ENCODE measurements at regions not wholly inside any gene's neighbourhood (a gene's known extent, or its start where the extent isn't known, plus 50 kb on each side); places are given as distances from the start of the nearest gene placed in this dataset.

DNA sequence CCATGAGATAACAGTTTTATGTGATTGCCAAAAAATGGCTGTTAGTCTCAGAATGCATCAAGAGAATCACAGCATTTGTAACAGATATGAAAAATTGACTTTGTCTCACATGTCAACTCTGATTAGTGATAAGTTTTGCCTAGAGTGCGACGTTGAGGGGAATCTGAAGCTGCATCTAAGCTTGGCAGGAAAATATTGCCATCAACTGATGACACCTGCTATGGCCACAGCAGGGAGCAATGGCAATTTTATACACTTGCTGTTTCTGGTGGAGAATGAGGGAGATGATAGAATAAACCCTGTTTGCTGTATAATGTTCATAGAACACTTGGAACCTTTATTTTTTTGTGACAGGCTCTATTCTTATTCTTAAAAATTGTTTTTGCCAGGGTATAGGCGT is 205.4 kb upstream of the GNPDA2 start:
- H3K4me3 ChIP-seq (ENCODE audit: low read depth, low read length), result no peak overlapping the region
- no peak for DNase-seq (ENCODE audit: low read depth)

DNA sequence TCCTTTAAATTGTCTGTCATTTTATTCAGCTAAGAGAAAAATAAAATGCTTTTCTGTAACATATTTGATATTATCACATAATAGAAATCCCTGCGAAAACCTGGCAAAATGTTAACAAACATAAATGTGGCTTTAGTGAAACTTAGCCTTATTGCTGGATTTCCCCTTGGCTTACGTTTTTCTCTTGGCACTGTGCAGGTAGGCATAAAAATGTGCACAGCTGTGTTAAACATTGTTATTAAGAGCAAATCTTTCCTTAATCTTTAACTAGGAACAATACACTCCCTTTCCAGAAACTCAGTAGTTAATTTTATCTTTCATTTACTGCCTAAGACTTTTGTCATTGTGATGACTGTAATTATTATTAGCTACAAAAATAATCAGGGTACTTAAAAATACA is 202.4 kb upstream of the GNPDA2 start:
- DNase-seq (ENCODE audit: low read depth), result no peak
- no peak overlapping the region for H3K4me3 ChIP-seq (ENCODE audit: low read depth, low read length)

DNA sequence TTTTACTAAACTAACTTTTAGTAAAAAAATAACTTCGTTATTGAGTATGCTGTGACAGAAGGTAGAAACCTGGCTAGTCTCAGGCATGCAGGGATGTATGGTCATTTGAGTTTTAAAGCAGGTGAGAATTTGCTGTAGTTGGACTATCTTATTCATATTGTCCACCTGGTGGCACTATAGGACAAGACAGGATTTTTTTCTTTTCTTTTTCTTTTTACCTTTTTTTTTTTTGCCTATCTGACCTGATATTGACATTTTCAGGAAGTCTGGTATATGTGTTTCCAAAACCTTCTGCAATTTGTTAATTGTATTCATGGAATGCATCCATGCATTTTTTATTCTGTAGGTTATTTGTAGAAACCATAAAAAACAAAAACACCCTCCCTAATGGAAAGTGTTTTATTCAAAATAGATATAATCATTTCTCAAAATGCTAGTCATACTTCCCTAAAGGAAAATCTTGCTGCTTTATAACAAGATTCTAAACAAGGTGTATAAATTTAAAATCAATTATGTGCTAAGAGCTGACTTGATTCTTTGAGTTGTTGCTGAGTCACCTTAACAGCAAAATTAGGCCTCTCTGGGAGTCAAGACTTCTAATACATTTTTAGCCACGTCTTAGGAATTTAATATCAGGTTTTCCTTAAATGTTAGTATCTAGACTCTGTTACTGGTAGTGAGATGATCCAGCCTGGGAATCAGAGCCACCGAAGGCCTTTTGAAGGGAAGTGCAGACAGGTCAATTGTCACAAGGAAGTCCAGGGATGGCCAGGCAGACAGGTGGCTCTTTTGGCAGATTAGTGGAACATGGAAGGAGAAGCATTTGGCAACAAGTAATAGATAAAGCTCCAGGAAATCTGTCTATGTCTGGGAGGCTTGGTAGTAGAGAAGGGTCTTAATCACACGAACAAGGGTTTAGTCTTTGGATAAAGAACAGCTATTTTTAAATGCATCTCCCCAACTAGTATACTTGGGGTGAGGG is 201.3 kb upstream of the GNPDA2 start:
- no peak overlapping the region for H3K4me3 ChIP-seq (ENCODE audit: low read depth, low read length)
- DNase-seq (ENCODE audit: low read depth), result no peak

DNA sequence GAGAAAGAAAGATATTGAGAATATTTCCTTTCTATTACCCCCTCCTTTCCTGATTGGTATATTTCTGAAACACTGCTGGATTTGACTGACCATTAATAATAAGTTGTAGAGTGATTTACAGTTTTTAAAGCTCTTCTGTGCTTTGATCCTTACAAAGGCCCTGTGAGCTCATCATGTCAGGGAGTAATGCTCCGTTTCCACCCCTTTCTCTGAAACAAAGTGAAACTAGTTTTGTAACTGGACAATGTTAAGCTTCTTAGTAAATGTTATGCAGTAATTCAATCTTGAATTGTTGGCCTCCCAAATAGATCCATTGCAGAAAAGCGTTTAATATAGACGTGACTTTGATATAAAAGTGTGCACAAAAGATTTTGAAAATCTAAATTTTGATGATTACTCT is 190.1 kb upstream of the GNPDA2 start:
- no peak overlapping the region for H3K4me3 ChIP-seq (ENCODE audit: low read depth, low read length)

DNA sequence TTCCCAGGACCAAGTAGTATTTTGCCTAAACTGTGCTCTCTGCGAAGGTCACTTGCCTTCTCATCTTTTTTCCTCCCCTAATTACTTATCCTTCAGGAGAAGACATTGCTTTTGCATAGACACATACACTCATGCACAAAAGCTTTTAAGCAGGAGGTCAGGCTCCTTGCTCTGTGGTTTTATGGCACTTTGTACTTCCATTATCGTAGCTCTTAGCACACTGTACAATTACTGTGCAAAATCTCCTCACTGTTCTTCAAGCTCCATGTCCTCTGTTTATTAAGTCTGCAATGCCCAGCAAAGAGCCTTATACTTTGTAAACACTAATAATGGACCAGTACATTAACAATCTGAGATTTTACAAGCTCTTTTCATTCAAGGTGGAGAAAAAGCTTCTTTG is 188.4 kb upstream of the GNPDA2 start:
- no peak overlapping the region for H3K4me3 ChIP-seq (ENCODE audit: low read depth, low read length)
- no peak for DNase-seq (ENCODE audit: low read depth)

More for the DNA sequence above, 190.1 kb upstream of the GNPDA2 start:
- no peak for DNase-seq (ENCODE audit: low read depth)

DNA sequence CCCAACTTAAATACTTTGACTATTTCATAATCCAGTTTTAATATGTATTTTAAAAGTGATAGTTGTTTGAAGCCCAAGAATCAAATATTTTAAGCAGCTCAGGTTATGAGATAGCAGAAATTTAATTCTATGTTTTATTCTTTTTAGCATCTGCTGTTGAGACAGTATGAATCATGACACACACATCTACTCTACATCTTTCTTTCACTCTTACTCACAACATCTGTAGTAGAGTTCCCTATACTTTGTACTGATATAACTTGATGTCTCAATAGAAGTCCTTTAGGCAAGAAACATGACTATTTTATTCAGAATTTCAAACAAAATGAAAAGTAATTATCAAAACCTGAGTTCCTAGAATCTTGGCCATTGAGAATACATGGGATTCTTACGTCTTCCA is 187.9 kb upstream of the GNPDA2 start:
- no peak overlapping the region for H3K4me3 ChIP-seq (ENCODE audit: low read depth, low read length)
- no peak for DNase-seq (ENCODE audit: low read depth)

DNA sequence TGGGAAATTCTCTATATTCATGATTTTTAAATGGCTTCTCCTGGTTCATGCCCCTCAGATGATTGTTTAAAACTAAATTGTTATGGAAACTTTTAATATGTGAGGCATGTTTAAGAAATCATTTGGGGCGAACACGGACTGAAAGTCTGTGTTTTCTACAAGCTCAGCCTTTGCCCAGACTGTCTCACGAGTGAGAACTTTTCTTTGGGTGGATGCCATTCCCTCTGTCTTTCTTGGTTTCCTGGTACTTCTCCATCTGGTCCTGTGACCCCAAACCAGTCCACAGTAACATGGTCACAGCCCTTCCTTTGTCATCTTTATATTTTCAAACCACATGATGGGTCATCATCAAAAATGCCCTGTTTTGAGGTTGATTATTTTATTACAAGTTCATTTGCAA is 186.6 kb upstream of the GNPDA2 start:
- no peak overlapping the region for H3K4me3 ChIP-seq (ENCODE audit: low read depth, low read length)
- DNase-seq (ENCODE audit: low read depth), result no peak

DNA sequence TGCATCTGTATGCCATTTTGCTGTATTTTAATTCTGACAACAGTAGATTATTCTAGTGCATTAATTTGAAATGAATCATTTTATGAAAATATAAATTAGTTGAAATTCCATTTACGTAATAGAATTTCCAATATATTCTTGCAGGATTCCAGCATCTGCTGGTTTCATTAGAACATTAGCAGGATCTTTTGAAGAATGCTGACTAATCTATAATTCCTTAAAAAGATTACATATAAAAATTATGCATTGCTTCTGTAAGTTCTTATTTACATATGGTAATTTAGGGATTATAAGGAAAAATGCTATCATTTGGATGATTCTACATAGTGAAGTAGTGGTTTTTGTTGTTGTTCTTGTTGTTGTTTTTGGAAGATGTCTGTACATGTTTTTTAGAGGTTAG is 182.2 kb upstream of the GNPDA2 start:
- no peak overlapping the region for H3K4me3 ChIP-seq (ENCODE audit: low read depth, low read length)
- DNase-seq (ENCODE audit: low read depth), result no peak

DNA sequence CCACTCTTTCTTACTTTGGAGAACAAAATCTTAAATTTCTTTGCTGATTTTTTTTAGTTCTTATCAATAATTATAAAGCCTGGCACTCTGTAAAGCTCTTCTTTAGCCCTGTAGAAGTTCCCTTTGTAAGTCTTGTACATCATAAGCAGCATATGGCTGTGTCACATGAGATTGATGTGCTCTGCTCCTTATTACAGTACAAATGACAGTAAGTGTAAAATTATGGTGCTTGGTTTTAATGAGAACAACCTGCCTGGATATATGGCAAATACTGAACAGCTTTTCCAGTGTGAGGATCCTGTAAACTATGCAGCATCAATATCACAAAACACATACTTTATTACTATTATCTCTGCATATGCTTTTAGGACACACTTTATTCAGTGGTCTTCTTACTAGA is 145.9 kb upstream of the GNPDA2 start:
- DNase-seq (ENCODE audit: low read depth), result no peak
- no peak overlapping the region for H3K4me3 ChIP-seq (ENCODE audit: low read depth, low read length)

DNA sequence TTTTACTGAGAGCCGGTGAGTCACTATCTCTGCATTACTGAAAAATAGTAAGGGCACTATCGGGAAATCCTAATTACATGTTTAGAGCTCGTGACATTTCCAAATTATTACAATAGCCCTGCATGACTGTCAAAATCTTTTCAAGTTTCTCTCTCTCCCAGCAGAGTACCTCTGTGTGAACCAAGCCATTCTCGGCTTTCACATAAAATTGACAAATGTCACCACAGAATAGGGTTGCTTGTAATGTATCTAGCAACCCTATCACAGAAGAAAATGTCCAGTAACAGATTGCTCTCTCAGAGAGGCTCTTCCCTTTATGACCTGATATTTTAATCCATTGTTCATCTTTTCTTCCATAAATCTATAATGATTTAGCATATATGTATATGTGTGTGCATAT is 144.8 kb upstream of the GNPDA2 start:
- no peak for DNase-seq (ENCODE audit: low read depth)
- H3K4me3 ChIP-seq (ENCODE audit: low read depth, low read length), result no peak overlapping the region

DNA sequence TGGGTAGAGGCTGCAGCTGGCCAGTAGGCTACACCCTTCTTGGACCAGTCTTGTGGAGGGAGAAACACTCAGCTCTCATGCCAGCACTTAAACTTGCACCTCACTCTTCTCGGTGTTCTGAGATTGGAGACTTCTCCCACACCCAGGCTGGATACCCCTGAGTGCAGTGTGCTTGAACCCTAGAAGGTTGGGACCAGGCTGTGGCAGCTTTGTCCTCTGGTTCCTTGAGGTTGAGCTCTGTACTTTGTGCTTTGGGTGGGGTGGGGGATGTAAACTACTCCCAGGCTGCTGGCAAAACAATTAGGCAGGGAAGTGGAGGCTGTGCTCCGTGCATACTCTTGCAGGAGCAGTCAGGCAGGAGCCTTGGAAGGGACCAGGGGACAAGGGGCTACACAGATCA is 143.6 kb upstream of the GNPDA2 start:
- no peak for DNase-seq (ENCODE audit: low read depth)
- no peak overlapping the region for H3K4me3 ChIP-seq (ENCODE audit: low read depth, low read length)

DNA sequence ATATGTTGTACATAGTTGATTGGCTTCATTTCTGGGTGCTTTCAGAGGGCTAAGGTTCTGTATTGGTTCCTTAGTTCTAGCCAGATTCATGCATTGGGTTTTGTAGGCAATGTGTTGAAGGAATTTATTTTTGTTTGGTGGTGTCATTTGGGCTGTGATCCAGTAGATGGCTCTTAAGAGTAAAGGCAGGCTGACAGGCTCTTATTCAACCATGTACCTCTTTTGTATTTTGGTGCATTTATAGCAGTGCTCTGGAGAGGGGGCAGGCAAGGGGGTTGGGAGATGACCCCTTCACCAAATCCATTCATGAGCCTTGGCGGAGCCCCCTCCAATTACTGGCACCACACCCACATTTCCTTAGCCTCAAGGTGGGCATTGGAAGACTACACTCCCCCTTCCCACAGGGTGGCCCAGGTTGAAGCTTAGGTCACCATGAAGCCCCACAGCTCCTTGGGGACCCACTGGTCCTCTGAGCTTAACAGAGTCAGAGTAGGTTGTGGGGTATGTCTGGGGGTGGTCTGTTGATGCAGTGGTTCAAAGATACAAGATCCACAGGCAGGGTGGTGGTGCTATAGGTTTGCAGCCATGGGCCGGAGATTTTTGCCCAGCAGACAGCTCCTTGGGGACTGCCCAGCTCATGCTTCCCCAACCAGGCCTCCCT is 143.0 kb upstream of the GNPDA2 start:
- DNase-seq (ENCODE audit: low read depth), result no peak
- H3K4me3 ChIP-seq (ENCODE audit: low read depth, low read length), result no peak overlapping the region

DNA sequence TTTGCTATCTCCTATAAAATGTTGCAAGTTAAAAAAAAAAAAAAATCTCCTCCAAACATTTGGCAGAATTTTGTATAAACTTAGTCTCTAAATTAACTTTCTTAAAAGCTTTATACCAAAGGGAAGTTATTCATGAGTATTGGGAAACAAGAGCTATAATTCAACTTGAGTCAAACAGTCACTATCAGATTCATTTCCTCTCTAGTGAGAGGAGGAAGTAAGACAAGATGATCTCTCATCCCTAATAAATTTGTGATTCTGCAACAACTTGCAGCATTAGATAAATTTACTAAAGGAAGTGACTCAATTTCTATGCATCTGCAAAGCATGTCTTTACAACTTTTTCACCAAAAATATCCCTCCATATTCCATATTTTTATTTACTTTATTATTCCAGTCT is 135.4 kb upstream of the GNPDA2 start:
- H3K4me3 ChIP-seq (ENCODE audit: low read depth, low read length), result no peak overlapping the region
- DNase-seq (ENCODE audit: low read depth), result no peak

DNA sequence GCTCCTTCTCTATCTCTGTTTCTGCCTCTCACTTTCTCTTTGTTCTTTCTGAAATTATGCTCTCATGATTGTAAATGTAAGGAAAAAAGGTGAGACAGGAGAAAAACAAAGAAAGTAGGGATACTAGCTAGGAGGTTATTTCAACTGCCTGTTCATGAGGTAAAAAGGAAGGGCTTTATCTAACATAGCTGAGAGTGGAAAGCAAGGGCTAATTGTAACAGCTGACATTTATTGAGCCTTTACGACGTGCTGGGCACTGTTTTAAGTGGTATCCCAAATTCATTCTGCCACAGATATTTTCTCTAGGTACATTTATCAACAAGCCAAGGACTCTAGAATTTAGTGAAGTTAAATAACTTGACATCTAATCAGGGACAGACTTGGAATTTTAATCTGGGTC is 133.1 kb upstream of the GNPDA2 start:
- no peak for DNase-seq (ENCODE audit: low read depth)
- no peak overlapping the region for H3K4me3 ChIP-seq (ENCODE audit: low read depth, low read length)

DNA sequence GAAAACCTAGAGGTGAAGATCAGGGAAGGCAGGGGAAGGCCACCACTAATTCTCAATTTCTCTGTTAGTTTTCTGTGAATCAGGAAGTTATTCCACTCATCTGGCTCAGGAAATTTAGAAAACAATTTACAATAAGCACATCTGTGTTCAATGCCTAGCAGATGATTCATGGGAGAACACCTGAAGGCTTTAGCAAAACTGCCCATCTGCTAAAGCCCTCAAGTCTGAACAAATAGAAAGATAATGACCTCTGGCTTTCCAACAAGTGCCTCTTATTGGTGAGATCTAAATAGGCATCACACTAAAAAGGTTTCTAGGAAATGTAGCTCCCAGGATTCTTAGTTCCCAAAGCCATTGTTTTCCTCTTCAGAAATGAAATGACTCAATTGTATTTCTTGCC is 122.1 kb upstream of the GNPDA2 start:
- no peak for DNase-seq (ENCODE audit: low read depth)
- no peak overlapping the region for H3K4me3 ChIP-seq (ENCODE audit: low read depth, low read length)

DNA sequence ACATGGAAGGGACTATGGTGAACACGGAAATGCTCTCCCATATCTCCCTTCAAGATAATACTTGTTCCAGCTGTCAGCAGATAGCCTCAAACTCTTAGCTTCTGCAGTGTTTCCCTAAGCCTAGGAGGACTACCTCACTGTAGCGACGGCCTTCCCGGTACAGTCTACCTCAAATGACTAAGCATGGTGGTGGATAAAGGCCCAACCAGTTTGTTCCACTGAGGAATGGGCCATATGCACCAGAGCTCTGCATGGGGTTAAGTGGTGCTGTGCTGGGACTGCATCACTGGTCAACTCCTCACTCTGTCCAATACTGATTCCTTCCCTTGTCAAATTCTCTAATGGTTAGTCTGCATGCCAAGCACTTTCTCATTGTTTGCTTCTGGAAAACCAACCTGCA is 119.6 kb upstream of the GNPDA2 start:
- no peak overlapping the region for H3K4me3 ChIP-seq (ENCODE audit: low read depth, low read length)
- DNase-seq (ENCODE audit: low read depth), result no peak

DNA sequence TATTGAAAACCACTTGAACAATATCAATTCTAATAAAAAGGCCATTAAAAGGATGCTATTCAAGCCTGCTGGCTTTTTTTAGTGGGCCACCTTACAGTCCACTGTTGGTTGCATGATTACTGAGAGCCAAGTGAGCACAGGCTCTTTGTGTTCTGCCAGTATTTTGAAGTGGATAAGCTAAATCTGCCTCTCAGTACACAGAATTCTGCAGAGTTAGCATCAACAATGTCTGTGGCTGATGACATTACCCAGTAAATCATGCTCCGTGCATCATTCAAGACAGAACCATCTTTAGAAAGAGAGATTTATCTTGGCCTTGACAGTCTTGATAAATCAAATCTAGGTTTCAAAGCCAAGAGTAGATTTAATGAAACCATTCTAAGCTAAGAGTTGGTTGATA is 119.0 kb upstream of the GNPDA2 start:
- H3K4me3 ChIP-seq (ENCODE audit: low read depth, low read length), result no peak overlapping the region
- DNase-seq (ENCODE audit: low read depth), result no peak

DNA sequence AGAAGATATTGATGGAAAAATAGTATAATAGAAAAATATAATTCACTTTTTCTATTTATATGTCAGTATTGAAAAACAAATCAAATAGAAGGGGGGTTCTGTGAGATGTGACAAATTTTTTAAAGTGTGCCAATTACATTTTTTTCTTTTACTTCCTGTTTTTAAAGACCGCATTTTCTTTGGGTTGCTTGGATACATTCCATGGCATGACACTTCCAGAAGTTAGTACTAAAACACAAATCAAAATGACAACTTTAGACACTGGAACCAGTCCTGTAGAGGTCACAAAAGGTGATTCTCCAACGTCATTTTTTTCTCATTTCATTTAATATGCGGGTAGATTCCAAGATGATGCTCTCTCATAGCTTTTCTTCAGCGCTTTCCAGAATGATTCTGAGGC is 116.2 kb upstream of the GNPDA2 start:
- DNase-seq (ENCODE audit: low read depth), result no peak

DNA sequence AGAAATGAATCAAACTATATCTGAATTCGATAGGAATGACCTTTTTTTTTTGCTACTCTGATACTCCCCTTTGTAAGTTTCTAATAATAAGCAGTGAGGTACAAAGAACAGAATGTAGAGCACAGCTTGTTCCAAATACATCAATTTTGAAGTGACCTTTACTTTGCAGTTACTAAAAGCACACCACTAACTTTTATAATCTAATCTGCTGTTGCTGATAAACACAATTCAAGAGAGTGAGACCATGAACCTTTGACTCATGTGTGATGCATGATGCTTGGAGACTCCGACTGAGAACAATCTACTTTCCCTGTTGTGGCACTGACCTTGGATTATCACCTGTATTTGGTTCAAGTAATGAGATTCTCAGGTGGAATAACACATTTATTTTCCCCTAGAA is 91.6 kb upstream of the GNPDA2 start:
- DNase-seq (ENCODE audit: low read depth), result no peak
- no peak overlapping the region for H3K4me3 ChIP-seq (ENCODE audit: low read depth, low read length)

More for the DNA sequence above, 116.2 kb upstream of the GNPDA2 start:
- H3K4me3 ChIP-seq (ENCODE audit: low read depth, low read length), result no peak overlapping the region

DNA sequence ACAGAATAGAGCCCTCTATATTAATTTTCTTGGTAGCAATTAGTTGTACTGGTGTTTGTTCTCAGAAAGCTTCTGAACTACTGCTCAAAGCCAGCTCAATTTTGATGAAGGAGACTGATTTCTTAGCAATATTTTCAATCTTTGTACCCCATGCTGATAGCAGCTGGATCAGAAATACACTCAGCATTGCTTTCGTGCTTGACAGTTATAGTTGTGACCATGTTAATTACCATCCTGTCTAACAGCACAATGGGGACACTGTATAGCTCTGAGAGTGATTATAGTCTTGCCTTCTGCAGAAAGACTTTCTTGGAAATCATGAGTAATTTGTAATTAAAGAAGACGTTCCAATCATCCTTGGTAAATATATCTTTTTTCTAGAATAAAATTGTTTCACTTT is 79.7 kb upstream of the GNPDA2 start:
- no peak overlapping the region for H3K4me3 ChIP-seq (ENCODE audit: low read depth, low read length)
- no peak for DNase-seq (ENCODE audit: low read depth)

DNA sequence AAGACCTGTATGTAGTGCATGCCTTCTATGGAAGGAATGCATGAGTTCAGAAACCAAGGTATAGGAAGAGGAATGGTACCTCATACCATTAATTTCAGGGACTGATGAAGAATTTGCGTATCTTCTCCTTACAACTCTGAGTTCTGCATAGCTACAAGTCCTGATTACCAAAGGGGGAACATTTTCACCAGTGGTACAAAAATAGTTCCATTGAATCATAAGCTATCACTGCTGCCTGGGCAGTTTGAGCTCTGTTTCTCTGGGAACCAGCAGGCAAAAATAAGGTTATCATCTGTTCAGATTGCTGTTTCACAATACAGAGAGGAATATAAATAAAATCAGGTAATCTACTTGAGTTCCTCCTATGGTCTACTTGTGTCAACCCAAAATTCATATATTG is 77.9 kb upstream of the GNPDA2 start:
- DNase-seq (ENCODE audit: low read depth), result no peak
- no peak overlapping the region for H3K4me3 ChIP-seq (ENCODE audit: low read depth, low read length)

Measured in skeletal muscle cell (primary cell).